Epithelial cell of prostate (primary cell): ENCODE measurements at regions not wholly inside any gene's neighbourhood (a gene's known extent, or its start where the extent isn't known, plus 50 kb on each side); places are given as distances from the start of the nearest gene placed in this dataset.
A peak's percentile ranks its signal among the peaks of the same experiment; 100 is the strongest.

Source experiments
- DNase-seq: peaks from one replicate; pipeline ENCODE4 v3.0.0-alpha.2; 2011; ENCODE audit warnings: low read depth, low spot score
- H3K27ac ChIP-seq: fragments of 450-650 bp; 2 replicates; pipeline ENCODE4 v1.5.1; 2017; ENCODE audit warnings: mild to moderate bottlenecking

GRCh38 chr5:74152136-74152535 lies 488.4 kb downstream of the ENC1 start:
- no peak for DNase-seq
- no peak overlapping the region for H3K27ac ChIP-seq

GRCh38 chr5:74149395-74149794 lies 491.1 kb downstream of the ENC1 start:
- H3K27ac ChIP-seq = peak overlapping the region; percentile 51
- peak; percentile 60 for DNase-seq

- DNase-seq = no peak
- no peak overlapping the region for H3K27ac ChIP-seq
Measured at GRCh38 chr5:74148321-74148720, 492.2 kb downstream of the ENC1 start.

GRCh38 chr5:74146796-74147195 lies 493.7 kb downstream of the ENC1 start:
- no peak overlapping the region for H3K27ac ChIP-seq
- no peak for DNase-seq

- no peak for DNase-seq
- H3K27ac ChIP-seq = no peak overlapping the region
Measured at GRCh38 chr5:74145951-74146350, 494.6 kb downstream of the ENC1 start.

- no peak for DNase-seq
- no peak overlapping the region for H3K27ac ChIP-seq
Measured at GRCh38 chr5:74143721-74144330, 496.7 kb downstream of the ENC1 start.

GRCh38 chr5:74143151-74143550 lies 497.4 kb downstream of the ENC1 start:
- H3K27ac ChIP-seq = no peak overlapping the region
- no peak for DNase-seq

- no peak overlapping the region for H3K27ac ChIP-seq
- DNase-seq = no peak
Measured at GRCh38 chr5:74141053-74141452, 499.5 kb downstream of the ENC1 start.

- DNase-seq = no peak
- H3K27ac ChIP-seq = no peak overlapping the region
Measured at GRCh38 chr5:74140409-74140808, 500.1 kb downstream of the ENC1 start.

GRCh38 chr5:74139589-74139988 lies 500.9 kb downstream of the ENC1 start:
- no peak overlapping the region for H3K27ac ChIP-seq
- no peak for DNase-seq

- H3K27ac ChIP-seq = no peak overlapping the region
- DNase-seq = no peak
Measured at GRCh38 chr5:74138721-74139120, 501.8 kb downstream of the ENC1 start.

GRCh38 chr5:74136276-74136825 lies 504.2 kb downstream of the ENC1 start:
- H3K27ac ChIP-seq = no peak overlapping the region
- no peak for DNase-seq

GRCh38 chr5:74135033-74135432 lies 505.5 kb downstream of the ENC1 start:
- no peak for DNase-seq
- no peak overlapping the region for H3K27ac ChIP-seq

GRCh38 chr5:74132485-74132884 lies 506.5 kb downstream of the ARHGEF28 start:
- DNase-seq = no peak
- no peak overlapping the region for H3K27ac ChIP-seq

- no peak for DNase-seq
- no peak overlapping the region for H3K27ac ChIP-seq
Measured at GRCh38 chr5:74131250-74131649, 505.3 kb downstream of the ARHGEF28 start.

- no peak for DNase-seq
- no peak overlapping the region for H3K27ac ChIP-seq
Measured at GRCh38 chr5:74130155-74130897, 504.3 kb downstream of the ARHGEF28 start.

GRCh38 chr5:74127381-74128320 lies 501.7 kb downstream of the ARHGEF28 start:
- H3K27ac ChIP-seq = peak overlapping the region; percentile 16
- DNase-seq = no peak

- DNase-seq = no peak
- H3K27ac ChIP-seq = peak overlapping the region; percentile 39
Measured at GRCh38 chr5:74126294-74126693, 500.3 kb downstream of the ARHGEF28 start.

- no peak for DNase-seq
- H3K27ac ChIP-seq = no peak overlapping the region
Measured at GRCh38 chr5:74124826-74125225, 498.8 kb downstream of the ARHGEF28 start.

GRCh38 chr5:74123929-74124328 lies 497.9 kb downstream of the ARHGEF28 start:
- DNase-seq = no peak
- no peak overlapping the region for H3K27ac ChIP-seq
